ENCODE measurements at regions not wholly inside any gene's neighbourhood (a gene's known extent, or its start where the extent isn't known, plus 50 kb on each side); places are given as distances from the start of the nearest gene placed in this dataset.

DNA sequence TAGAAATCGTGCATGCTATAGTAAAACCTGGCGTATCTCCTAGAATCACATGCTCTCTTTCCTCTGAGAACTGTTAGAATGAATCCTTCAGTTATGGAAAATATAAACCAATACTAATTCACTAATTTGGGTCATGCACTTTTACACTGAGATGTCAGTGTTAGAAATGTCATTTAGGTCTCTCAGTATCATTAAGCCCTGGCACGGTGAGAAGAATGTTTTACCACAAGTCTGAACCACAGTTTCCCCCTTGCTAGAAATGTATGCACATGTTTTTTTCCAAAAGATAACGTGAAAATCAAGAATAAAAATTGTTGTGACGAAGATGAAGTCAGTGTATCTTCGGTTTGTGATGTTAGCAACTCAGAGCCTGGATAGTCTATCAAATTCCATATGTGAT lies 1062.7 kb upstream of the NCAM2 start:
- Histone ChIP-seq H3K36me3 (no peaks in the 10 kb centered on the region), H3K9me3 (no peaks in the 10 kb centered on the region), H3K27ac (no peak overlapping the region), H3K4me1 (no peaks in the 10 kb centered on the region), H3K27me3 (no peaks in the 10 kb centered on the region), H3K4me3 (no peak overlapping the region)
- 76% methylated on average over 6 of the region's 6 CpGs for WGBS
- TF ChIP-seq, protein P1, sequence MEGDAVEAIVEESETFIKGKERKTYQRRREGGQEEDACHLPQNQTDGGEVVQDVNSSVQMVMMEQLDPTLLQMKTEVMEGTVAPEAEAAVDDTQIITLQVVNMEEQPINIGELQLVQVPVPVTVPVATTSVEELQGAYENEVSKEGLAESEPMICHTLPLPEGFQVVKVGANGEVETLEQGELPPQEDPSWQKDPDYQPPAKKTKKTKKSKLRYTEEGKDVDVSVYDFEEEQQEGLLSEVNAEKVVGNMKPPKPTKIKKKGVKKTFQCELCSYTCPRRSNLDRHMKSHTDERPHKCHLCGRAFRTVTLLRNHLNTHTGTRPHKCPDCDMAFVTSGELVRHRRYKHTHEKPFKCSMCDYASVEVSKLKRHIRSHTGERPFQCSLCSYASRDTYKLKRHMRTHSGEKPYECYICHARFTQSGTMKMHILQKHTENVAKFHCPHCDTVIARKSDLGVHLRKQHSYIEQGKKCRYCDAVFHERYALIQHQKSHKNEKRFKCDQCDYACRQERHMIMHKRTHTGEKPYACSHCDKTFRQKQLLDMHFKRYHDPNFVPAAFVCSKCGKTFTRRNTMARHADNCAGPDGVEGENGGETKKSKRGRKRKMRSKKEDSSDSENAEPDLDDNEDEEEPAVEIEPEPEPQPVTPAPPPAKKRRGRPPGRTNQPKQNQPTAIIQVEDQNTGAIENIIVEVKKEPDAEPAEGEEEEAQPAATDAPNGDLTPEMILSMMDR (IDR thresholded peaks at IDR 0.05) = no peak
- TF ChIP-seq POLR2AphosphoS5 (IDR thresholded peaks at IDR 0.05) (no peak), EP300 (IDR thresholded peaks at IDR 0.05) (no peak)
- DNase-seq (ENCODE audit: low spot score in 2 of 2) = no peak

- Histone ChIP-seq H3K36me3 (no peaks in the 10 kb centered on the region), H3K4me1 (no peaks in the 10 kb centered on the region), H3K9me3 (no peaks in the 10 kb centered on the region), H3K27ac (no peak overlapping the region), H3K4me3 (no peak overlapping the region), H3K27me3 (no peaks in the 10 kb centered on the region)
- TF ChIP-seq POLR2A (IDR thresholded peaks at IDR 0.05) (no peak), EP300 (IDR thresholded peaks at IDR 0.05) (no peak), POLR2AphosphoS5 (IDR thresholded peaks at IDR 0.05) (no peak)
- TF ChIP-seq, protein P1 (IDR thresholded peaks at IDR 0.05) = no peak
- WGBS = 42% methylated on average over 4 of the region's 4 CpGs
- no peak for DNase-seq (ENCODE audit: low spot score in 2 of 2)
These were observed 1060.6 kb upstream of the NCAM2 start for GRCh38 chr21:19937619-19938018.

DNA sequence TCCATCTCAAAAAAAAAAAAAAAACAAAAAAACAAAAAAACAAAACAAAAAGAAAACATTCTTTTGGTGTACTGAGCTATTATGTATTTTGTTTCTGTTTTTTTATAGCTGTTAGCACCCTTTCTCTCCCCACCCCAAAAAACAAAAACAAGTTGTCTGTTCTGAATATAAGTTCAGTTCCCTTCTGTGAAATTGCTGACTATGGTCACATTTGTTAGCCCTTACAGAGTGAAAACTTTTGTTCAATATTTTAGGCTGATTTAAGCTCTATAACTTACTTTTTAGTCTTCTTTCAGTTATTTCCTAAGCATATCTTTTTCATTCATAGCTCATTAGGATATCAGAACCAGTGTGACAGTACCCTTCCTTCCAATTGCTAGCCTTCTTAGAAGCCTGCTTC lies 1056.6 kb upstream of the NCAM2 start:
- no peaks in the 10 kb centered on the region for H3K36me3 ChIP-seq
- H3K4me3 ChIP-seq = no peak overlapping the region
- H3K4me1 ChIP-seq = no peaks in the 10 kb centered on the region
- H3K27ac ChIP-seq = no peak overlapping the region
- no peaks in the 10 kb centered on the region for H3K9me3 ChIP-seq
- no peak for TF ChIP-seq POLR2AphosphoS5 (IDR thresholded peaks at IDR 0.05)
- TF ChIP-seq, protein P1 (IDR thresholded peaks at IDR 0.05) = no peak
- DNase-seq (ENCODE audit: low spot score in 2 of 2) = no peak
- H3K27me3 ChIP-seq = no peaks in the 10 kb centered on the region

GRCh38 chr21:19950347-19950746 lies 1047.9 kb upstream of the NCAM2 start:
- 98% methylated on average over 2 of the region's 2 CpGs for WGBS
- no peak for DNase-seq (ENCODE audit: low spot score in 2 of 2)
- no peaks in the 10 kb centered on the region for H3K27me3 ChIP-seq
- no peak overlapping the region for H3K4me3 ChIP-seq
- H3K4me1 ChIP-seq = no peaks in the 10 kb centered on the region
- H3K27ac ChIP-seq = no peak overlapping the region
- no peak for TF ChIP-seq EP300 (IDR thresholded peaks at IDR 0.05)
- TF ChIP-seq POLR2AphosphoS5 (IDR thresholded peaks at IDR 0.05) = no peak
- TF ChIP-seq, protein P1 (IDR thresholded peaks at IDR 0.05) = no peak
- no peaks in the 10 kb centered on the region for H3K36me3 ChIP-seq
- no peaks in the 10 kb centered on the region for H3K9me3 ChIP-seq

- TF ChIP-seq, protein P1 (IDR thresholded peaks at IDR 0.05) = no peak
- TF ChIP-seq POLR2A (IDR thresholded peaks at IDR 0.05) = no peak
- TF ChIP-seq POLR2AphosphoS5 (IDR thresholded peaks at IDR 0.05) = no peak
- TF ChIP-seq EP300 (IDR thresholded peaks at IDR 0.05) = no peak
- Histone ChIP-seq H3K27ac (no peak overlapping the region), H3K27me3 (no peaks in the 10 kb centered on the region)
These were observed 1029.1 kb upstream of the NCAM2 start for GRCh38 chr21:19969156-19969555.

More at GRCh38 chr21:19969156-19969555, 1029.1 kb upstream of the NCAM2 start:
- no peak for DNase-seq (ENCODE audit: low spot score in 2 of 2)
- Histone ChIP-seq H3K4me1 (no peaks in the 10 kb centered on the region), H3K36me3 (no peaks in the 10 kb centered on the region), H3K4me3 (no peak overlapping the region), H3K9me3 (peaks cover 10% of the 10 kb centered on the region)
